A549 (cell line): ENCODE measurements at regions not wholly inside any gene's neighbourhood (a gene's known extent, or its start where the extent isn't known, plus 50 kb on each side); places are given as distances from the start of the nearest gene placed in this dataset.

Source experiments
- CTCF ChIP-seq: fragments of >200 bp; sonication (Bioruptor Twin); formaldehyde crosslinking; IDR thresholded peaks from 3 replicates; pipeline ENCODE4 v1.5.1; 2016
- JUNB ChIP-seq: fragments of >200 bp; sonication (Bioruptor Twin); formaldehyde crosslinking; IDR thresholded peaks from 2 replicates; pipeline ENCODE4 v1.6.1; 2016
- POLR2A ChIP-seq: IDR thresholded peaks from 2 replicates; pipeline ENCODE4 v1.6.1; 2012; ENCODE audit warnings: mild to moderate bottlenecking, low read length
- RNF2 ChIP-seq: fragments of 200-600 bp; sonication (generic); IDR thresholded peaks from 2 replicates; pipeline ENCODE4 v1.6.1; 2016; ENCODE audit warnings: low read depth, mild to moderate bottlenecking, antibody characterized with exemption, moderate library complexity, borderline replicate concordance

- TF ChIP-seq POLR2A (no peak), JUNB (no peak), RNF2 (no peak), CTCF (no peak)
These were observed 395.3 kb downstream of the TUSC1 start for GRCh38 chr9:25282946-25283345.
